22Rv1 (cell line): ENCODE measurements at regions not wholly inside any gene's neighbourhood (a gene's known extent, or its start where the extent isn't known, plus 50 kb on each side); places are given as distances from the start of the nearest gene placed in this dataset.

Experiments used
- ZFX ChIP-seq: fragments of 450-650 bp; IDR thresholded peaks from 2 replicates; pipeline ENCODE4 v1.6.1; 2017; ENCODE audit warnings: antibody characterized with exemption, borderline replicate concordance
- TF ChIP-seq, protein P1 (sequence below): fragments of 450-650 bp; IDR thresholded peaks from 2 replicates; pipeline ENCODE4 v1.5.1; 2017; ENCODE audit warnings: mild to moderate bottlenecking

DNA sequence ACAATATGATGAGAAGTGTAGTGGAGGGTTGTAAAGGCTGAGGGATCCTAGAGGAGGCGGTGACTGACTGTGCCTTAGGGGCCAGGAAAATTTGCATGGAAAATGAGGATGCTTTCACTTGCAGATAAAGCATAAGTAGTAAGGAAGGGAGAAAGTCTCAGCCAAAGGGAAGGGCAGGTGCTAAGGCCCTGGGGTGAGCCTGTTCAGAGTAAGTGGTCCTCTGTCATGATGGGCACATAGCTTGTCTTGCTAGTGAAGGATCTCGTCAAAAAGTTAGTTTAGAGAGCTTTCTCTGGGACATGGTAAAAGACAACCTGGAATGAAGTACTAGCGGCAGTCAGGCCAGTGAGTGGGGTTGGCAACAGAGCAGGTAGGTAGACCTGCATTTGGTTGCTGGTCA lies 75.4 kb upstream of the CPLX2 start:
- TF ChIP-seq, protein P1, sequence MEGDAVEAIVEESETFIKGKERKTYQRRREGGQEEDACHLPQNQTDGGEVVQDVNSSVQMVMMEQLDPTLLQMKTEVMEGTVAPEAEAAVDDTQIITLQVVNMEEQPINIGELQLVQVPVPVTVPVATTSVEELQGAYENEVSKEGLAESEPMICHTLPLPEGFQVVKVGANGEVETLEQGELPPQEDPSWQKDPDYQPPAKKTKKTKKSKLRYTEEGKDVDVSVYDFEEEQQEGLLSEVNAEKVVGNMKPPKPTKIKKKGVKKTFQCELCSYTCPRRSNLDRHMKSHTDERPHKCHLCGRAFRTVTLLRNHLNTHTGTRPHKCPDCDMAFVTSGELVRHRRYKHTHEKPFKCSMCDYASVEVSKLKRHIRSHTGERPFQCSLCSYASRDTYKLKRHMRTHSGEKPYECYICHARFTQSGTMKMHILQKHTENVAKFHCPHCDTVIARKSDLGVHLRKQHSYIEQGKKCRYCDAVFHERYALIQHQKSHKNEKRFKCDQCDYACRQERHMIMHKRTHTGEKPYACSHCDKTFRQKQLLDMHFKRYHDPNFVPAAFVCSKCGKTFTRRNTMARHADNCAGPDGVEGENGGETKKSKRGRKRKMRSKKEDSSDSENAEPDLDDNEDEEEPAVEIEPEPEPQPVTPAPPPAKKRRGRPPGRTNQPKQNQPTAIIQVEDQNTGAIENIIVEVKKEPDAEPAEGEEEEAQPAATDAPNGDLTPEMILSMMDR = no peak
- TF ChIP-seq ZFX = no peak
